IMR-90 (cell line): ENCODE measurements at regions not wholly inside any gene's neighbourhood (a gene's known extent, or its start where the extent isn't known, plus 50 kb on each side); places are given as distances from the start of the nearest gene placed in this dataset.

Source experiments
- ATAC-seq: fragments of 200-7000 bp; cut with Tn5 transposase; 2 replicates; pipeline ENCODE4 v1.9.1; 2020; ENCODE audit warnings: low read depth, mild to moderate bottlenecking, moderate library complexity
- BruUV-seq: library from RNA; stranded (reverse); fragments of 400-500 nt; replicated peaks from 2 replicates; lab custom pipeline; 2021; lab: Mats Ljungman, UMichigan
- CTCF ChIA-PET: fragments of 300-600 bp; formaldehyde crosslinking; extraction: SDS; loops from one replicate; lab custom pipeline; 2021; ENCODE audit warnings: antibody characterized with exemption; lab: Yijun Ruan, JAX
- POLR2A ChIA-PET: fragments of 300-600 bp; sonication (Branson Sonifier 250); formaldehyde crosslinking; loops from one replicate; lab custom pipeline; 2022; ENCODE audit warnings: antibody characterized with exemption; ENCODE audit not compliant: unreplicated experiment; lab: Charles Lee
- DNase-seq: peaks from one replicate; pipeline ENCODE4 v3.0.0; 2013
- H2AFZ ChIP-seq: replicated peaks from 2 replicates; pipeline ENCODE3; 2013; ENCODE audit warnings: low read length, mild to moderate bottlenecking; ENCODE audit not compliant: poor library complexity
- H2AK5ac ChIP-seq: 2 replicates; pipeline ENCODE4 v1.6.1; 2013; ENCODE audit warnings: low read depth, low read length, inconsistent platforms
- H2AK9ac ChIP-seq: replicated peaks from 2 replicates; pipeline ENCODE3; 2013; ENCODE audit warnings: mild to moderate bottlenecking, low read depth, low read length, moderate library complexity; ENCODE audit not compliant: poor library complexity
- H2BK120ac ChIP-seq: 2 replicates; pipeline ENCODE4 v1.6.1; 2013; ENCODE audit warnings: low read depth, low read length, inconsistent platforms
- H2BK15ac ChIP-seq: 3 replicates; pipeline ENCODE4 v1.6.1; 2013; ENCODE audit warnings: low read depth, low read length, inconsistent platforms
- H2BK20ac ChIP-seq: 2 replicates; pipeline ENCODE4 v1.6.1; 2013; ENCODE audit warnings: low read depth, mild to moderate bottlenecking, inconsistent platforms, low read length, moderate library complexity
- H2BK5ac ChIP-seq: 2 replicates; pipeline ENCODE4 v1.6.1; 2013; ENCODE audit warnings: mild to moderate bottlenecking, low read depth, low read length, inconsistent platforms; ENCODE audit not compliant: poor library complexity, severe bottlenecking
- H3K14ac ChIP-seq: replicated peaks from 2 replicates; pipeline ENCODE4 v1.6.1; 2013; ENCODE audit warnings: low read depth, low read length, inconsistent platforms
- H3K18ac ChIP-seq: 2 replicates; pipeline ENCODE4 v1.6.1; 2013; ENCODE audit warnings: low read depth, low read length, control low read depth
- H3K23ac ChIP-seq: 2 replicates; pipeline ENCODE4 v1.6.1; 2013; ENCODE audit warnings: low read depth, low read length, inconsistent platforms
- H3K27ac ChIP-seq: 2 replicates; pipeline ENCODE4 v1.5.1; 2013; ENCODE audit warnings: mild to moderate bottlenecking, control low read depth, low read length; ENCODE audit not compliant: insufficient read depth
- H3K27me3 ChIP-seq: 2 replicates; pipeline ENCODE4 v1.6.1; 2013; ENCODE audit warnings: low read length; ENCODE audit not compliant: control insufficient read depth, insufficient read depth
- H3K36me3 ChIP-seq: 2 replicates; pipeline ENCODE4 v1.6.1; 2013; ENCODE audit warnings: low read length, mixed read lengths; ENCODE audit not compliant: control insufficient read depth, insufficient read depth
- H3K4ac ChIP-seq: 2 replicates; pipeline ENCODE4 v1.6.1; 2013; ENCODE audit warnings: low read depth, low read length, inconsistent platforms
- H3K4me1 ChIP-seq: 2 replicates; pipeline ENCODE4 v1.6.1; 2013; ENCODE audit warnings: low read length, mixed read lengths; ENCODE audit not compliant: control insufficient read depth, insufficient read depth
- H3K4me2 ChIP-seq: 2 replicates; pipeline ENCODE4 v1.6.1; 2013; ENCODE audit warnings: low read depth, mild to moderate bottlenecking, control low read depth, low read length, moderate library complexity
- H3K4me3 ChIP-seq: 2 replicates; pipeline ENCODE4 v1.5.1; 2013; ENCODE audit warnings: low read depth, mild to moderate bottlenecking, control low read depth, low read length, moderate library complexity; ENCODE audit not compliant: insufficient read depth
- H3K56ac ChIP-seq: 2 replicates; pipeline ENCODE4 v1.6.1; 2013; ENCODE audit warnings: low read length, inconsistent platforms; ENCODE audit not compliant: insufficient read depth; ENCODE audit errors: extremely low read depth
- H3K79me1 ChIP-seq, 2 experiments: 2 replicates each; pipeline ENCODE4 v1.6.1; 2013; ENCODE audit warnings: low read length in 2 of 2, inconsistent platforms in 1 of 2, low read depth in 1 of 2
- H3K9ac ChIP-seq: 2 replicates; pipeline ENCODE4 v1.6.1; 2013; ENCODE audit warnings: low read depth, low read length, control low read depth
- H3K9me1 ChIP-seq: 2 replicates; pipeline ENCODE4 v1.6.1; 2013; ENCODE audit warnings: low read length, inconsistent platforms; ENCODE audit not compliant: insufficient read depth
- H3K9me3 ChIP-seq: 2 replicates; pipeline ENCODE4 v1.6.1; 2013; ENCODE audit warnings: low read length; ENCODE audit not compliant: control insufficient read depth, insufficient read depth
- H4K20me1 ChIP-seq: 2 replicates; pipeline ENCODE4 v1.6.1; 2013; ENCODE audit warnings: low read length, inconsistent platforms; ENCODE audit not compliant: insufficient read depth
- H4K5ac ChIP-seq: 2 replicates; pipeline ENCODE4 v1.6.1; 2013; ENCODE audit warnings: mild to moderate bottlenecking, low read depth, low read length, control low read depth
- H4K8ac ChIP-seq, 2 experiments: 2 replicates each; pipeline ENCODE4 v1.6.1; 2013; ENCODE audit warnings: low read depth in 2 of 2, low read length in 2 of 2, control low read depth in 1 of 2, inconsistent platforms in 1 of 2
- H4K91ac ChIP-seq: 2 replicates; pipeline ENCODE4 v1.6.1; 2013; ENCODE audit warnings: low read depth, low read length, inconsistent platforms; ENCODE audit not compliant: insufficient read depth
- CEBPB ChIP-seq: IDR thresholded peaks from 2 replicates; pipeline ENCODE4 v1.6.1; 2012; ENCODE audit warnings: low read depth, low read length, improper control_type of control experiment
- MAZ ChIP-seq: IDR thresholded peaks from 2 replicates; pipeline ENCODE4 v1.6.1; 2012; ENCODE audit warnings: low read depth, mild to moderate bottlenecking, low read length, improper control_type of control experiment, moderate library complexity, borderline replicate concordance
- WGBS, 2 experiments: methylation state at CpG; one replicate each; pipeline versions ENCODE4 v1.1.5 to v1.1.7; 2013; ENCODE audit warnings: missing lambda C conversion rate in 2 of 2; ENCODE audit not compliant: insufficient read length in 1 of 2; ENCODE audit errors: extremely low coverage in 2 of 2; 5-methylcytosine and 5-hydroxymethylcytosine counted together
- dilution Hi-C: fragments of 300-500 bp; cut with HindIII; formaldehyde crosslinking; loops from one replicate; pipeline ENCODE4 v1.14.3; 2018; ENCODE audit warnings: low sequenced_read_pairs; ENCODE audit not compliant: unreplicated experiment
- in situ Hi-C: fragments of 300-500 bp; cut with MboI; formaldehyde crosslinking; loops from 3 replicates; pipeline ENCODE4 v1.14.3; 2019; ENCODE audit warnings: low sequenced_read_pairs, inconsistent platforms, mixed read lengths
- intact Hi-C: fragments of 100-400 bp; cut with micrococcal nuclease; formaldehyde crosslinking; loops from 2 replicates; pipeline ENCODE4 v1.10.0; 2022
- TF ChIP-seq, protein P1 (sequence below): fragments of 150-350 bp; IDR thresholded peaks from 2 replicates; pipeline ENCODE4 v1.6.1; 2017; ENCODE audit warnings: mild to moderate bottlenecking, antibody characterized with exemption, low read length, low read depth

DNA sequence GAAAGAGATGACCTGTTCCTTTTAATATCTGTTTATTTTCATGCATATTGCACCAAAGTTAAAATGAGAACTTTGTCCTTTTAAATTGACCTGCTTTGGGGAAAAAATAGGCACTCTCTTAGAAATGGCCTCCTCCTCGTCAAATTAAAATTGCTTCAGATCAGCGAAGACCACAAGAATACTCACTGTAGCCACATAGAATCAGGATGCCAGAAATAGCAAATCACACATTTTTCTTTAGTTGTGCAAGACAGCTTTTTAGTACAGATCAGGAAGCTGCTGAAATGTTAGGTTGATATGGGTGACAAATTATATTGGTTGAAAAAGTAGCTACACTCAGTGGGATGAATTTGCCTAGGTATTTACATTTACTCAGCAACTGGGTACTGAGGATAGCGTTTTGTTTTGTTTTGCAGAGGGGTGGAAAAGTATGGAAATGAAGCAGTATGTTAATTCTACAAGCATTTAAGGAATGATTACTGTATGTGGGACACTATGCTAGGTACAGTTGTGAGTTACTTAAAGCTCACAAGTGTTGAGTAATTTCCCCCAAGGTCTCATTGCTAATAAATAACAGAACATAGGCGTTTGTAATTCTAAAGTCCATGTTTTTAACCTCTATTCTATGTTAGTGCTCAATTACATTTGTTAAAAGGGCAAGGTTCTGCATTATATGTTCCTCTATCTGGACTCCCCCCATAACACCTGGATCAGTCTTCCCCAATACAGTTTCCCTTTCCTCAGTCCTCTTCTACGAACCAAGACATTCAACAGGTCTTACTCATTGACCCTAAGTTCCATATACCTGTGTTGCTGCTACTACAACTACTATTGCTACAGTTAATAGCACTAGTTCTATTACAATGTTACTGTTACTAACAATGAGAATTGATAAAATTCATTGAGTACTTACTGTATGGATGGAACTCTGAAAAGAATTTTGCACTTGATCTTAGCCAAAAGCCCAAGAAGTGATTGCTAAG is 99.4 kb upstream of the S1PR1 start:
- no peak overlapping the region for H2BK15ac ChIP-seq
- no peaks in the 10 kb centered on the region for H3K9me3 ChIP-seq
- ATAC-seq: peak; percentile 54
- no peak overlapping the region for H3K9ac ChIP-seq
- H3K27ac ChIP-seq: no peak overlapping the region
- dilution Hi-C loops (no loop called here), intact Hi-C loops (loop anchor here (2.0 kb wide), 2 partner anchors 99 to 151 kb away; partner anchors contain the start of gene S1PR1), in situ Hi-C loops (no loop called here)
- peaks cover 3% of the 10 kb centered on the region for H3K4me1 ChIP-seq
- no peak overlapping the region for H3K56ac ChIP-seq
- no peak overlapping the region for H2AFZ ChIP-seq
- no peak overlapping the region for H3K4ac ChIP-seq
- DNase-seq: peak; percentile 57
- 0% methylated on average over 1 of the region's 5 CpGs; no CpG with 5 or more reads in 1 of the 2 experiments for WGBS, 2 experiments
- no peaks in the 10 kb centered on the region for H3K36me3 ChIP-seq
- no peak overlapping the region for H2BK120ac ChIP-seq
- ChIA-PET CTCF (interaction anchor here (0.6 to 0.7 kb wide), 2 partner anchors 149 to 180 kb away, joined by 3 read pairs; no protein-coding TSS in a partner anchor), POLR2A (no interaction called here)
- H2AK5ac ChIP-seq: no peak overlapping the region
- no peak overlapping the region for H2BK5ac ChIP-seq
- H3K79me1 ChIP-seq: no peaks in the 10 kb centered on the region
- no peaks in the 10 kb centered on the region for H3K27me3 ChIP-seq
- no peak overlapping the region for H3K23ac ChIP-seq
- no peak overlapping the region for H4K8ac ChIP-seq
- no peak overlapping the region for H3K18ac ChIP-seq
- no peaks in the 10 kb centered on the region for H4K20me1 ChIP-seq
- H4K5ac ChIP-seq: no peak overlapping the region
- no peak overlapping the region for H3K14ac ChIP-seq
- H3K4me3 ChIP-seq: no peak overlapping the region
- H2AK9ac ChIP-seq: no peak overlapping the region
- no peak overlapping the region; the same call in 1 of the 2 replicates for H2BK20ac ChIP-seq
- no peak overlapping the region for H4K91ac ChIP-seq
- no peaks in the 10 kb centered on the region; the same call in 1 of the 2 replicates for H3K9me1 ChIP-seq
- TF ChIP-seq CEBPB: peak; percentile 82
- no peak for TF ChIP-seq MAZ
- TF ChIP-seq, protein P1, sequence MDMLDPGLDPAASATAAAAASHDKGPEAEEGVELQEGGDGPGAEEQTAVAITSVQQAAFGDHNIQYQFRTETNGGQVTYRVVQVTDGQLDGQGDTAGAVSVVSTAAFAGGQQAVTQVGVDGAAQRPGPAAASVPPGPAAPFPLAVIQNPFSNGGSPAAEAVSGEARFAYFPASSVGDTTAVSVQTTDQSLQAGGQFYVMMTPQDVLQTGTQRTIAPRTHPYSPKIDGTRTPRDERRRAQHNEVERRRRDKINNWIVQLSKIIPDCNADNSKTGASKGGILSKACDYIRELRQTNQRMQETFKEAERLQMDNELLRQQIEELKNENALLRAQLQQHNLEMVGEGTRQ: no peak
- no TSS peak for BruUV-seq
- H3K4me2 ChIP-seq: peak overlapping the region; percentile 69; the same call in 1 of the 2 replicates
